A549 (cell line): ENCODE measurements at regions not wholly inside any gene's neighbourhood (a gene's known extent, or its start where the extent isn't known, plus 50 kb on each side); places are given as distances from the start of the nearest gene placed in this dataset.

ENCODE experiments used
- ATAC-seq, 2 experiments: fragments of 200-7000 bp in 1 of 2; fragments of >200 bp in 1 of 2; cut with Nextera tagmentation in 1 of 2; cut with Tn5 transposase in 1 of 2; 3 replicates each; pipeline versions ENCODE4 v1.8.0 to v1.9.1; 2018 to 2020; ENCODE audit warnings: mild to moderate bottlenecking in 1 of 2, moderate library complexity in 1 of 2
- CTCF ChIA-PET: fragments of 300-600 bp; sonication (Branson Sonifier 250); formaldehyde crosslinking; extraction: SDS; loops from one replicate; lab custom pipeline; 2021; ENCODE audit warnings: antibody characterized with exemption, inconsistent platforms; lab: Yijun Ruan, JAX
- POLR2A ChIA-PET: fragments of 350-600 bp; formaldehyde crosslinking; extraction: SDS; loops from one replicate; lab custom pipeline; 2021; ENCODE audit warnings: antibody characterized with exemption, inconsistent platforms; lab: Yijun Ruan, JAX
- DNase-seq, 2 experiments: peaks; one replicate each; pipeline versions ENCODE4 v3.0.0 to v3.0.0-alpha.2; 2011 to 2016; ENCODE audit warnings: low read depth in 1 of 2, low spot score in 1 of 2
- FAIRE-seq: peaks from 2 replicates; lab custom pipeline; 2011; peaks lifted over from hg19 to GRCh38; lab: Jason Lieb, UNC
- H3K27ac ChIP-seq, 2 experiments: fragments of >200 bp; sonication (Bioruptor Twin); formaldehyde crosslinking; 3 replicates each; pipeline ENCODE4 v1.5.1; 2016 to 2017
- H3K4me1 ChIP-seq: fragments of >200 bp; sonication (Bioruptor Twin); formaldehyde crosslinking; 3 replicates; pipeline ENCODE4 v1.6.1; 2016
- H3K4me2 ChIP-seq: fragments of >200 bp; sonication (Bioruptor Twin); formaldehyde crosslinking; 3 replicates; pipeline ENCODE4 v1.6.1; 2016
- H3K4me3 ChIP-seq: fragments of >200 bp; sonication (Bioruptor Twin); formaldehyde crosslinking; 3 replicates; pipeline ENCODE4 v1.5.1; 2016
- H3K9me3 ChIP-seq: fragments of >200 bp; sonication (Bioruptor Twin); formaldehyde crosslinking; 3 replicates; pipeline ENCODE4 v1.6.1; 2016
- BCL3 ChIP-seq: fragments of >200 bp; sonication (Bioruptor Twin); formaldehyde crosslinking; IDR thresholded peaks from 3 replicates; pipeline ENCODE4 v1.6.1; 2016
- CHD4 ChIP-seq: fragments of 200-600 bp; sonication (generic); IDR thresholded peaks from 2 replicates; pipeline ENCODE4 v1.6.1; 2016; ENCODE audit warnings: antibody characterized with exemption, mild to moderate bottlenecking, borderline replicate concordance
- E2F6 ChIP-seq: IDR thresholded peaks from 2 replicates; pipeline ENCODE4 v1.6.1; 2012; ENCODE audit warnings: low read depth, borderline replicate concordance
- EHF ChIP-seq: fragments of 250-450 bp; sonication (Bioruptor Pico); IDR thresholded peaks from 2 replicates; pipeline ENCODE4 v1.5.0; 2020; ENCODE audit warnings: mild to moderate bottlenecking
- EHMT2 ChIP-seq: fragments of 200-600 bp; sonication (generic); IDR thresholded peaks from 2 replicates; pipeline ENCODE4 v1.6.1; 2016; ENCODE audit warnings: antibody characterized with exemption, low read depth, mild to moderate bottlenecking, moderate library complexity
- FOXS1 ChIP-seq: fragments of 250-450 bp; sonication (Bioruptor Pico); IDR thresholded peaks from 2 replicates; pipeline ENCODE4 v1.5.0; 2020; ENCODE audit warnings: mild to moderate bottlenecking, moderate library complexity
- HMGXB4 ChIP-seq: fragments of 250-450 bp; sonication (Bioruptor Pico); IDR thresholded peaks from 2 replicates; pipeline ENCODE4 v1.5.0; 2021; ENCODE audit warnings: mild to moderate bottlenecking, moderate library complexity, borderline replicate concordance
- HOXA7 ChIP-seq: fragments of 250-450 bp; sonication (Bioruptor Pico); IDR thresholded peaks from 2 replicates; pipeline ENCODE4 v1.5.0; 2020; ENCODE audit warnings: mild to moderate bottlenecking, moderate library complexity
- JUN ChIP-seq, 2 experiments: fragments of >200 bp; sonication (Bioruptor Twin); formaldehyde crosslinking; IDR thresholded peaks; 2 replicates in 1 of 2; 3 replicates in 1 of 2; pipeline ENCODE4 v1.6.1; 2016 to 2017
- KDM1A ChIP-seq: fragments of 200-600 bp; sonication (generic); IDR thresholded peaks from 2 replicates; pipeline ENCODE4 v1.6.1; 2016; ENCODE audit warnings: low read depth, mild to moderate bottlenecking
- KDM5A ChIP-seq: fragments of 200-600 bp; sonication (generic); IDR thresholded peaks from 2 replicates; pipeline ENCODE4 v1.6.1; 2016; ENCODE audit warnings: antibody characterized with exemption, mild to moderate bottlenecking
- MAFK ChIP-seq: fragments of 450-650 bp; IDR thresholded peaks from 2 replicates; pipeline ENCODE4 v1.6.1; 2014; ENCODE audit not compliant: partially characterized antibody
- MAX ChIP-seq: IDR thresholded peaks from 2 replicates; pipeline ENCODE4 v1.6.1; 2012
- MYC ChIP-seq: IDR thresholded peaks from 2 replicates; pipeline ENCODE4 v1.6.1; 2012; ENCODE audit warnings: mild to moderate bottlenecking, inconsistent platforms, low read length, improper control_type of control experiment, borderline replicate concordance
- NPAS2 ChIP-seq: fragments of 250-450 bp; sonication (Bioruptor Pico); IDR thresholded peaks from 2 replicates; pipeline ENCODE4 v1.8.0; 2022; ENCODE audit warnings: mild to moderate bottlenecking, moderate library complexity, borderline replicate concordance
- POLR2AphosphoS2 ChIP-seq: conservative IDR thresholded peaks from 2 replicates; pipeline ENCODE4 v1.6.1; 2012; ENCODE audit warnings: low read length, improper control_type of control experiment, inconsistent platforms
- RFX5 ChIP-seq: fragments of 450-650 bp; IDR thresholded peaks from 2 replicates; pipeline ENCODE4 v1.7.1; 2014; ENCODE audit warnings: antibody characterized with exemption, mild to moderate bottlenecking, moderate library complexity
- RNF2 ChIP-seq: fragments of 200-600 bp; sonication (generic); IDR thresholded peaks from 2 replicates; pipeline ENCODE4 v1.6.1; 2016; ENCODE audit warnings: low read depth, mild to moderate bottlenecking, antibody characterized with exemption, moderate library complexity, borderline replicate concordance
- SMC3 ChIP-seq: fragments of >200 bp; sonication (Bioruptor Twin); formaldehyde crosslinking; IDR thresholded peaks from 3 replicates; pipeline ENCODE4 v1.6.1; 2018; ENCODE audit warnings: inconsistent platforms
- SREBF2 ChIP-seq: fragments of 450-650 bp; IDR thresholded peaks from 2 replicates; pipeline ENCODE4 v1.6.1; 2014; ENCODE audit warnings: mild to moderate bottlenecking, moderate library complexity
- TP53 ChIP-seq: fragments of 250-450 bp; sonication (Bioruptor Pico); IDR thresholded peaks from 2 replicates; pipeline ENCODE4 v1.5.0; 2021; ENCODE audit warnings: mild to moderate bottlenecking, moderate library complexity
- USF2 ChIP-seq: fragments of 450-650 bp; IDR thresholded peaks from 2 replicates; pipeline ENCODE4 v1.6.1; 2014; ENCODE audit warnings: antibody characterized with exemption
- ZC3H11A ChIP-seq: fragments of 450-650 bp; IDR thresholded peaks from 2 replicates; pipeline ENCODE4 v1.6.1; 2014; ENCODE audit warnings: antibody characterized with exemption, mild to moderate bottlenecking
- WGBS: methylation state at CpG from one replicate; pipeline ENCODE4 v1.1.6; 2017; ENCODE audit errors: missing lambda C conversion rate; 5-methylcytosine and 5-hydroxymethylcytosine counted together

GRCh38 chr1:58090640-58091039, 455.9 kb downstream of the OMA1 start:
- FAIRE-seq: no peak
- ATAC-seq: no peak
- WGBS: 0% methylated on average over 2 of the region's 2 CpGs
- H3K27ac ChIP-seq: no peak overlapping the region
- no peaks in the 10 kb centered on the region for H3K9me3 ChIP-seq
- no peaks in the 10 kb centered on the region for H3K4me1 ChIP-seq
- DNase-seq: no peak
- ChIA-PET POLR2A (no interaction called here), CTCF (no interaction called here)
- H3K4me2 ChIP-seq: no peak overlapping the region
- no peak overlapping the region for H3K4me3 ChIP-seq
- TF ChIP-seq RFX5: no peak
- TF ChIP-seq SREBF2: no peak
- TF ChIP-seq JUN (IDR thresholded peaks at IDR 0.05): no peak
- TF ChIP-seq HMGXB4 (CRISPR knock-in tag): no peak
- TF ChIP-seq KDM1A: no peak

GRCh38 chr1:58089898-58090534, 456.5 kb downstream of the OMA1 start:
- Histone ChIP-seq H3K9me3 (no peaks in the 10 kb centered on the region), H3K4me3 (no peak overlapping the region), H3K4me1 (no peaks in the 10 kb centered on the region), H3K4me2 (no peak overlapping the region), H3K27ac (no peak overlapping the region)
- CTCF ChIA-PET: no interaction called here
- no peak for ATAC-seq
- TF ChIP-seq EHF (CRISPR knock-in tag) (no peak), CHD4 (no peak), HMGXB4 (CRISPR knock-in tag) (no peak), KDM5A (no peak), POLR2AphosphoS2 (no peak)
- no peak for DNase-seq
- FAIRE-seq: no peak
- POLR2A ChIA-PET: no interaction called here
- WGBS: 12% methylated on average over 10 of the region's 10 CpGs

- H3K9me3 ChIP-seq: no peaks in the 10 kb centered on the region
- H3K27ac ChIP-seq: no peak overlapping the region
- H3K4me3 ChIP-seq: no peak overlapping the region
- ChIA-PET CTCF (no interaction called here), POLR2A (no interaction called here)
- TF ChIP-seq CHD4 (no peak), EHMT2 (no peak)
- FAIRE-seq (no peak), ATAC-seq (no peak), DNase-seq (no peak)
- 0% methylated on average over 3 of the region's 3 CpGs for WGBS
- H3K4me2 ChIP-seq: no peak overlapping the region
- H3K4me1 ChIP-seq: no peaks in the 10 kb centered on the region
Observed at GRCh38 chr1:58084266-58084665, 462.3 kb downstream of the OMA1 start.

- no peak for FAIRE-seq
- Histone ChIP-seq H3K4me1 (no peaks in the 10 kb centered on the region), H3K27ac (no peak overlapping the region), H3K4me2 (no peak overlapping the region), H3K9me3 (no peaks in the 10 kb centered on the region), H3K4me3 (no peak overlapping the region)
- ATAC-seq: no peak
- WGBS: 16% methylated on average over 5 of the region's 5 CpGs
- TF ChIP-seq BCL3: no peak
- no peak for TF ChIP-seq FOXS1
- no peak for TF ChIP-seq E2F6
- no peak for TF ChIP-seq HOXA7 (CRISPR knock-in tag)
- TF ChIP-seq TP53 (CRISPR knock-in tag): no peak
- no peak for TF ChIP-seq MAX
- TF ChIP-seq RNF2: no peak
- no peak for TF ChIP-seq USF2
- TF ChIP-seq NPAS2 (CRISPR knock-in tag): no peak
- no peak for TF ChIP-seq MYC
- no peak for TF ChIP-seq MAFK
- no peak for TF ChIP-seq ZC3H11A
- TF ChIP-seq CHD4: no peak
- TF ChIP-seq SMC3: no peak
- CTCF ChIA-PET: no interaction called here
- DNase-seq: no peak
- POLR2A ChIA-PET: no interaction called here
Observed at GRCh38 chr1:58082596-58082995, 463.9 kb downstream of the OMA1 start.
